Naive thymus-derived CD4-positive, alpha-beta T cell (primary cell): ENCODE measurements at regions not wholly inside any gene's neighbourhood (a gene's known extent, or its start where the extent isn't known, plus 50 kb on each side); places are given as distances from the start of the nearest gene placed in this dataset.

Experiments used
- ATAC-seq: fragments of 150-1000 bp; cut with Tn5 transposase; 2 replicates; pipeline ENCODE4 v1.10.0; 2021; ENCODE audit warnings: mild to moderate bottlenecking, moderate library complexity
- CTCF ChIA-PET: fragments of 350-600 bp; sonication (Branson Sonifier 250); formaldehyde crosslinking; loops from one replicate; lab custom pipeline; 2021; ENCODE audit warnings: antibody characterized with exemption; lab: Charles Lee
- POLR2A ChIA-PET: fragments of 350-600 bp; sonication (Branson Sonifier 250); formaldehyde crosslinking; loops from one replicate; lab custom pipeline; 2021; ENCODE audit warnings: antibody characterized with exemption, inconsistent platforms; lab: Charles Lee
- DNase-seq, 9 donors: peaks; one replicate each; pipeline versions ENCODE4 v3.0.0 to v3.0.0-alpha.2; 2020 to 2022; ENCODE audit warnings: mixed read lengths in 1 of 9
- H3K27ac ChIP-seq: one replicate; pipeline ENCODE4 v1.7.0; 2013; ENCODE audit warnings: mild to moderate bottlenecking, low read depth, low read length, moderate library complexity
- H3K27me3 ChIP-seq, 2 donors: one replicate each; pipeline ENCODE4 v1.7.0; 2013; ENCODE audit warnings: low read length in 2 of 2, mild to moderate bottlenecking in 2 of 2, moderate library complexity in 2 of 2; ENCODE audit not compliant: control insufficient read depth in 2 of 2, insufficient read depth in 2 of 2
- H3K36me3 ChIP-seq, 3 experiments: 1 replicate in 2 of 3; 2 replicates in 1 of 3; pipeline ENCODE4 v1.7.0; 2013; ENCODE audit warnings: low read length in 3 of 3, mild to moderate bottlenecking in 3 of 3, moderate library complexity in 1 of 3; ENCODE audit not compliant: insufficient read depth in 3 of 3, control insufficient read depth in 2 of 3
- H3K4me1 ChIP-seq, 2 donors: one replicate each; pipeline ENCODE4 v1.7.0; 2013; ENCODE audit warnings: low read length in 2 of 2, mild to moderate bottlenecking in 2 of 2, moderate library complexity in 1 of 2; ENCODE audit not compliant: control insufficient read depth in 2 of 2, insufficient read depth in 2 of 2
- H3K4me3 ChIP-seq: 2 replicates; pipeline ENCODE4 v1.7.0; 2013; ENCODE audit warnings: mild to moderate bottlenecking, low read length
- H3K9me3 ChIP-seq, 3 experiments: 1 replicate in 2 of 3; 2 replicates in 1 of 3; pipeline ENCODE4 v1.7.0; 2013; ENCODE audit warnings: low read length in 3 of 3; ENCODE audit not compliant: control insufficient read depth in 2 of 3
- H3K27ac Mint-ChIP-seq, 9 donors: one replicate each; pipeline ENCODE4 v1.8.0; 2020 to 2022; ENCODE audit warnings: mixed read lengths in 9 of 9, mild to moderate bottlenecking in 8 of 9, moderate library complexity in 5 of 9, inconsistent platforms in 2 of 9
- H3K27me3 Mint-ChIP-seq, 5 donors: one replicate each; pipeline ENCODE4 v1.8.0; 2021 to 2022; ENCODE audit warnings: mixed read lengths in 5 of 5, mild to moderate bottlenecking in 1 of 5
- H3K36me3 Mint-ChIP-seq, 5 donors: one replicate each; pipeline ENCODE4 v1.8.0; 2020 to 2022; ENCODE audit warnings: mixed read lengths in 5 of 5, mild to moderate bottlenecking in 3 of 5, inconsistent platforms in 1 of 5
- H3K4me1 Mint-ChIP-seq, 7 donors: one replicate each; pipeline ENCODE4 v1.8.0; 2020 to 2022; ENCODE audit warnings: mixed read lengths in 7 of 7, mild to moderate bottlenecking in 3 of 7, inconsistent platforms in 1 of 7
- H3K4me3 Mint-ChIP-seq, 10 donors: one replicate each; pipeline ENCODE4 v1.8.0; 2020 to 2022; ENCODE audit warnings: mild to moderate bottlenecking in 10 of 10, mixed read lengths in 10 of 10, moderate library complexity in 6 of 10, inconsistent platforms in 2 of 10
- H3K9me3 Mint-ChIP-seq, 11 donors: one replicate each; pipeline ENCODE4 v1.8.0; 2020 to 2022; ENCODE audit warnings: mixed read lengths in 11 of 11, mild to moderate bottlenecking in 4 of 11, inconsistent platforms in 1 of 11, moderate library complexity in 1 of 11
- intact Hi-C, 2 donors: fragments of 100-400 bp; cut with micrococcal nuclease; formaldehyde crosslinking; loops; one replicate each; pipeline ENCODE4 v1.15.1; 2023

GRCh38 chr20:22442318-22442717 lies 142.1 kb downstream of the FOXA2 start:
- POLR2A ChIA-PET, result no interaction called here
- no peaks in the 10 kb centered on the region for H3K4me1 Mint-ChIP-seq

GRCh38 chr20:22438926-22439325 lies 145.4 kb downstream of the FOXA2 start:
- intact Hi-C loops, result no loop called here
- Mint-ChIP-seq H3K27me3 (peaks cover 0 to 11% (median 0%) of the 10 kb centered on the region in 5 donors), H3K4me1 (no peaks in the 10 kb centered on the region), H3K27ac (no peak overlapping the region), H3K36me3 (no peaks in the 10 kb centered on the region), H3K9me3 (peaks cover 0 to 8% (median 0%) of the 10 kb centered on the region in 11 donors), H3K4me3 (no peak overlapping the region)
- DNase-seq (no peak), ATAC-seq (no peak)
- ChIA-PET POLR2A (no interaction called here), CTCF (no interaction called here)
- Histone ChIP-seq H3K27me3 (no peaks in the 10 kb centered on the region), H3K27ac (no peak overlapping the region), H3K9me3 (no peaks in the 10 kb centered on the region), H3K4me3 (no peak overlapping the region), H3K36me3 (no peaks in the 10 kb centered on the region), H3K4me1 (no peaks in the 10 kb centered on the region)

More at GRCh38 chr20:22442318-22442717, 142.1 kb downstream of the FOXA2 start:
- Histone ChIP-seq H3K9me3 (no peaks in the 10 kb centered on the region), H3K36me3 (no peaks in the 10 kb centered on the region), H3K27me3 (no peaks in the 10 kb centered on the region), H3K4me3 (no peak overlapping the region), H3K4me1 (no peaks in the 10 kb centered on the region), H3K27ac (no peak overlapping the region)
- Mint-ChIP-seq H3K27ac (no peak overlapping the region), H3K9me3 (peaks cover 0 to 15% (median 5%) of the 10 kb centered on the region in 11 donors), H3K4me3 (no peak overlapping the region), H3K36me3 (no peaks in the 10 kb centered on the region), H3K27me3 (peaks cover 0 to 10% (median 0%) of the 10 kb centered on the region in 5 donors)
- CTCF ChIA-PET, result no interaction called here
- intact Hi-C loops, result no loop called here
- DNase-seq (no peak), ATAC-seq (no peak)

- ATAC-seq, result no peak
- no peak overlapping the region for H3K4me3 Mint-ChIP-seq
- no peaks in the 10 kb centered on the region for H3K4me1 Mint-ChIP-seq
- no peaks in the 10 kb centered on the region for H3K4me1 ChIP-seq
- H3K27ac Mint-ChIP-seq, result peak overlapping the region in 1 of 9 donors; percentile 49
- H3K27me3 Mint-ChIP-seq, result peaks cover 0 to 11% (median 0%) of the 10 kb centered on the region in 5 donors
- H3K9me3 Mint-ChIP-seq, result peaks cover 0 to 8% (median 0%) of the 10 kb centered on the region in 11 donors
- H3K9me3 ChIP-seq, result no peaks in the 10 kb centered on the region
- POLR2A ChIA-PET, result no interaction called here
- DNase-seq, result no peak
- no peak overlapping the region for H3K27ac ChIP-seq
- H3K4me3 ChIP-seq, result no peak overlapping the region
- H3K36me3 Mint-ChIP-seq, result no peaks in the 10 kb centered on the region
- intact Hi-C loops, result no loop called here
- H3K27me3 ChIP-seq, result no peaks in the 10 kb centered on the region
- CTCF ChIA-PET, result no interaction called here
- no peaks in the 10 kb centered on the region for H3K36me3 ChIP-seq
These were observed 146.0 kb downstream of the FOXA2 start for GRCh38 chr20:22438346-22438745.

- Histone ChIP-seq H3K27ac (no peak overlapping the region), H3K36me3 (no peaks in the 10 kb centered on the region), H3K27me3 (no peaks in the 10 kb centered on the region), H3K9me3 (no peaks in the 10 kb centered on the region), H3K4me3 (no peak overlapping the region), H3K4me1 (no peaks in the 10 kb centered on the region)
- ATAC-seq (no peak), DNase-seq (no peak)
- Mint-ChIP-seq H3K27me3 (peaks cover 0 to 11% (median 0%) of the 10 kb centered on the region in 5 donors), H3K36me3 (no peaks in the 10 kb centered on the region), H3K27ac (no peak overlapping the region), H3K4me1 (no peaks in the 10 kb centered on the region), H3K9me3 (peaks cover 0 to 8% (median 0%) of the 10 kb centered on the region in 11 donors), H3K4me3 (no peak overlapping the region)
- CTCF ChIA-PET, result no interaction called here
- intact Hi-C loops, result no loop called here
- POLR2A ChIA-PET, result no interaction called here
These were observed 147.0 kb downstream of the FOXA2 start for GRCh38 chr20:22437354-22437753.

- Mint-ChIP-seq H3K9me3 (peaks cover 0 to 5% (median 0%) of the 10 kb centered on the region in 11 donors), H3K4me1 (peaks cover 0 to 1% (median 0%) of the 10 kb centered on the region in 7 donors), H3K36me3 (no peaks in the 10 kb centered on the region), H3K4me3 (no peak overlapping the region), H3K27ac (no peak overlapping the region), H3K27me3 (peaks cover 0 to 7% (median 0%) of the 10 kb centered on the region in 5 donors)
- Histone ChIP-seq H3K4me3 (no peak overlapping the region), H3K27ac (no peak overlapping the region), H3K36me3 (no peaks in the 10 kb centered on the region), H3K9me3 (no peaks in the 10 kb centered on the region), H3K4me1 (no peaks in the 10 kb centered on the region), H3K27me3 (no peaks in the 10 kb centered on the region)
- no peak for ATAC-seq
- ChIA-PET POLR2A (no interaction called here), CTCF (no interaction called here)
- intact Hi-C loops, result no loop called here
- DNase-seq, result no peak
These were observed 153.0 kb downstream of the FOXA2 start for GRCh38 chr20:22431419-22431818.

- CTCF ChIA-PET, result no interaction called here
- H3K4me3 Mint-ChIP-seq, result no peak overlapping the region
These were observed 153.6 kb downstream of the FOXA2 start for GRCh38 chr20:22430746-22431168.

GRCh38 chr20:22430154-22430745 lies 154.1 kb downstream of the FOXA2 start:
- H3K27me3 ChIP-seq, result no peaks in the 10 kb centered on the region
- H3K36me3 Mint-ChIP-seq, result no peaks in the 10 kb centered on the region
- no peak for DNase-seq
- H3K27ac Mint-ChIP-seq, result no peak overlapping the region
- POLR2A ChIA-PET, result no interaction called here
- no peaks in the 10 kb centered on the region for H3K36me3 ChIP-seq
- H3K4me1 ChIP-seq, result no peaks in the 10 kb centered on the region
- H3K27ac ChIP-seq, result no peak overlapping the region
- peaks cover 0 to 5% (median 0%) of the 10 kb centered on the region in 11 donors for H3K9me3 Mint-ChIP-seq
- H3K4me1 Mint-ChIP-seq, result peaks cover 0 to 1% (median 0%) of the 10 kb centered on the region in 7 donors
- intact Hi-C loops, result no loop called here
- CTCF ChIA-PET, result no interaction called here
- no peaks in the 10 kb centered on the region for H3K9me3 ChIP-seq
- no peak for ATAC-seq
- peaks cover 0 to 7% (median 0%) of the 10 kb centered on the region in 5 donors for H3K27me3 Mint-ChIP-seq
- H3K4me3 Mint-ChIP-seq, result no peak overlapping the region
- no peak overlapping the region for H3K4me3 ChIP-seq

More at GRCh38 chr20:22430746-22431168, 153.6 kb downstream of the FOXA2 start:
- no peaks in the 10 kb centered on the region for H3K9me3 ChIP-seq
- ATAC-seq, result no peak
- Mint-ChIP-seq H3K27ac (no peak overlapping the region), H3K4me1 (peaks cover 0 to 1% (median 0%) of the 10 kb centered on the region in 7 donors), H3K36me3 (no peaks in the 10 kb centered on the region), H3K27me3 (peaks cover 0 to 7% (median 0%) of the 10 kb centered on the region in 5 donors), H3K9me3 (peaks cover 0 to 5% (median 0%) of the 10 kb centered on the region in 11 donors)
- no peaks in the 10 kb centered on the region for H3K36me3 ChIP-seq
- POLR2A ChIA-PET, result no interaction called here
- H3K27me3 ChIP-seq, result no peaks in the 10 kb centered on the region
- no peaks in the 10 kb centered on the region for H3K4me1 ChIP-seq
- intact Hi-C loops, result no loop called here
- no peak for DNase-seq
- no peak overlapping the region for H3K4me3 ChIP-seq
- H3K27ac ChIP-seq, result no peak overlapping the region
